Neural crest cell (in vitro differentiated cells): ENCODE measurements at regions not wholly inside any gene's neighbourhood (a gene's known extent, or its start where the extent isn't known, plus 50 kb on each side); places are given as distances from the start of the nearest gene placed in this dataset.
A peak's percentile ranks its signal among the peaks of the same experiment; 100 is the strongest.

Experiments
- DNase-seq: peaks from one replicate; pipeline ENCODE4 v3.0.0; 2021; ENCODE audit warnings: low read depth, mixed read lengths, low spot score
- H3K27ac Mint-ChIP-seq: one replicate; pipeline ENCODE4 v1.8.0; 2021; ENCODE audit warnings: mild to moderate bottlenecking, mixed read lengths; ENCODE audit not compliant: unreplicated experiment
- H3K27me3 Mint-ChIP-seq: 2 replicates; pipeline ENCODE4 v1.8.0; 2021; ENCODE audit warnings: low read depth, mild to moderate bottlenecking, mixed read lengths
- H3K36me3 Mint-ChIP-seq: 2 replicates; pipeline ENCODE4 v1.8.0; 2021; ENCODE audit warnings: low read depth, mild to moderate bottlenecking, mixed read lengths
- H3K4me1 Mint-ChIP-seq: 2 replicates; pipeline ENCODE4 v1.8.0; 2021; ENCODE audit warnings: mixed read lengths
- H3K4me3 Mint-ChIP-seq: one replicate; pipeline ENCODE4 v1.8.0; 2021; ENCODE audit warnings: mild to moderate bottlenecking, mixed read lengths
- H3K9me3 Mint-ChIP-seq: 2 replicates; pipeline ENCODE4 v1.8.0; 2021; ENCODE audit warnings: mixed read lengths
- TF ChIP-seq, protein P1 (sequence below): fragments of 200-600 bp; sonication (generic); conservative IDR thresholded peaks from 2 replicates; pipeline ENCODE4 v1.5.0; 2021; ENCODE audit warnings: antibody characterized with exemption, mild to moderate bottlenecking

DNA sequence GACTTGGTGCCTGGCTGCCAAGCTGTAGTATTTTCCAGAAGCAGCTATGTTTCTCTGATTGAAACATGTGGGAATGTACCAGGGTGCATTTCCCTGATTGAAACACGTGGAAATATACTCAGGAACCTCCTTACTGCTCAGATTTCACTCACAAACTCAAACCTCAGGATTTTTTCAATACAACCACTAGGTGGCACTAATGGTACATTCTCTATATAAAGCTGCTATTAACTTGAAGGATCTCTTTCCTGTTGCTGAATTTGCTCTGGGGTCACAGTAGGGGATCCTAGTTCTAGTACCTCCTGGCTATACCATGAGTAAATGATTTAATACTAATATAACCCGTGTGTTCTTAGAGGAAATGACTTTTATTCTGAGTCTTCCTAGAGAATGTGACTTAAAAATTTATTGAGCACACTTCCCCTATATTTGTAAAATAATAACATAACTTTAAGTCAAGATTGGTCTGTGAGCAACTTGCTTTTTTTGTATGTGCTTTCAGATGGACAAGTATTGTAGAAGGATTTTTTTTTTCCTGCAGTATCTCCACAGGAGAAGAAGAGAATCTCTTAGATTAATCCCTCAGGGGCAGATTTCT is 173.8 kb upstream of the MIS18BP1 start:
- peaks cover 3% of the 10 kb centered on the region for H3K9me3 Mint-ChIP-seq
- H3K36me3 Mint-ChIP-seq, result no peaks in the 10 kb centered on the region
- H3K27me3 Mint-ChIP-seq, result no peaks in the 10 kb centered on the region
- no peak for DNase-seq
- no peak overlapping the region for H3K4me3 Mint-ChIP-seq
- TF ChIP-seq, protein P1, sequence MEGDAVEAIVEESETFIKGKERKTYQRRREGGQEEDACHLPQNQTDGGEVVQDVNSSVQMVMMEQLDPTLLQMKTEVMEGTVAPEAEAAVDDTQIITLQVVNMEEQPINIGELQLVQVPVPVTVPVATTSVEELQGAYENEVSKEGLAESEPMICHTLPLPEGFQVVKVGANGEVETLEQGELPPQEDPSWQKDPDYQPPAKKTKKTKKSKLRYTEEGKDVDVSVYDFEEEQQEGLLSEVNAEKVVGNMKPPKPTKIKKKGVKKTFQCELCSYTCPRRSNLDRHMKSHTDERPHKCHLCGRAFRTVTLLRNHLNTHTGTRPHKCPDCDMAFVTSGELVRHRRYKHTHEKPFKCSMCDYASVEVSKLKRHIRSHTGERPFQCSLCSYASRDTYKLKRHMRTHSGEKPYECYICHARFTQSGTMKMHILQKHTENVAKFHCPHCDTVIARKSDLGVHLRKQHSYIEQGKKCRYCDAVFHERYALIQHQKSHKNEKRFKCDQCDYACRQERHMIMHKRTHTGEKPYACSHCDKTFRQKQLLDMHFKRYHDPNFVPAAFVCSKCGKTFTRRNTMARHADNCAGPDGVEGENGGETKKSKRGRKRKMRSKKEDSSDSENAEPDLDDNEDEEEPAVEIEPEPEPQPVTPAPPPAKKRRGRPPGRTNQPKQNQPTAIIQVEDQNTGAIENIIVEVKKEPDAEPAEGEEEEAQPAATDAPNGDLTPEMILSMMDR, result peak; percentile 85
- H3K4me1 Mint-ChIP-seq, result no peaks in the 10 kb centered on the region
- H3K27ac Mint-ChIP-seq, result no peak overlapping the region

- TF ChIP-seq, protein P1, result no peak
- Mint-ChIP-seq H3K4me3 (no peak overlapping the region), H3K9me3 (peaks cover 12% of the 10 kb centered on the region), H3K27me3 (no peaks in the 10 kb centered on the region), H3K4me1 (no peaks in the 10 kb centered on the region), H3K36me3 (no peaks in the 10 kb centered on the region), H3K27ac (no peak overlapping the region)
- no peak for DNase-seq
Measured at GRCh38 chr14:45406942-45407341, 153.9 kb upstream of the MIS18BP1 start.

GRCh38 chr14:45400950-45401640 is 148.1 kb upstream of the MIS18BP1 start:
- H3K27me3 Mint-ChIP-seq, result no peaks in the 10 kb centered on the region
- H3K4me1 Mint-ChIP-seq, result no peaks in the 10 kb centered on the region
- DNase-seq, result no peak
- H3K9me3 Mint-ChIP-seq, result no peaks in the 10 kb centered on the region
- TF ChIP-seq, protein P1, result no peak
- no peak overlapping the region for H3K4me3 Mint-ChIP-seq
- no peaks in the 10 kb centered on the region for H3K36me3 Mint-ChIP-seq
- H3K27ac Mint-ChIP-seq, result no peak overlapping the region

DNA sequence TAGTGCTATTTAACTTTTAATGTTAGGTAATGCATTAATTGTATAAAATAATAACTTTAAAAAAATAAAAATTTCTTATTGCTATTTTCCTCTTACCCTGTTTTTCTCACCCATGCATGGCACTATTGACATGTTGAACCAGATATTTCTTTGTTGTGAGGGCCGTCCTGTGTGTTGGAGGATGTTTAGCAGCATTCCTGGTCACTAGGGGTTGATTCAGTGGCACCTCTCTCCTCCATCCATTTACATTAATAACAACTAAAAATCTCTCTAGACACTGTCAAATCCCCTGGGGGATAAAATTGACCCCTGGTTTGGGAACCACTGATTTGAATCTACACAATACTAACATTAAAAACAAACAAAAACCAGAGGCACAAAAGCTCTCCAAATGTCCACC is 147.5 kb upstream of the MIS18BP1 start:
- Mint-ChIP-seq H3K4me3 (no peak overlapping the region), H3K27ac (no peak overlapping the region), H3K9me3 (peaks cover 2% of the 10 kb centered on the region), H3K4me1 (no peaks in the 10 kb centered on the region), H3K27me3 (no peaks in the 10 kb centered on the region), H3K36me3 (no peaks in the 10 kb centered on the region)
- no peak for DNase-seq
- TF ChIP-seq, protein P1, result no peak

DNA sequence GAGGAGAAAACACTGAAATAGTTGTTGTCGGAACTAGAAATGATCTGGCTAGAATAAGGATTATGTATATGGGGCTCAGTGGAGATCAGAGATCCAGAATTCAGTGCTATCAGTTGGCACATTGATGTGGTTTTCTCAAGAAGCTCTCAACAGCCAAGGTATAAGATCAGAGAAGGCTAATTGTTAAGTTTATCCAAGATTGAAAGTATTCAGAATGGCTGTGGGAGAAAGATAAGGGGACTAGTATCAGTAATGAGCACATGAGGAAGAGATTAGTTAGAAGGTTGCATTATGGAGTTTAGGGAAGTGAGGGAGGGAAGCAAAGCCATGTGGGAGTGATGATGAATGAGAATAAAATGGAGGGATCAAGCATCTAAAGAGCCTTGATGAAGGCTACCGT is 128.1 kb upstream of the MIS18BP1 start:
- Mint-ChIP-seq H3K36me3 (no peaks in the 10 kb centered on the region), H3K4me3 (no peak overlapping the region)
- TF ChIP-seq, protein P1, result no peak

More for the DNA sequence above, 128.1 kb upstream of the MIS18BP1 start:
- peaks cover 3% of the 10 kb centered on the region for H3K27me3 Mint-ChIP-seq
- DNase-seq, result no peak
- H3K4me1 Mint-ChIP-seq, result no peaks in the 10 kb centered on the region
- no peak overlapping the region for H3K27ac Mint-ChIP-seq
- H3K9me3 Mint-ChIP-seq, result no peaks in the 10 kb centered on the region
